GM18520 (cell line): ENCODE measurements at regions not wholly inside any gene's neighbourhood (a gene's known extent, or its start where the extent isn't known, plus 50 kb on each side); places are given as distances from the start of the nearest gene placed in this dataset.

Experiments used
- ATAC-seq: cut with Tn5 transposase; IDR thresholded peaks from one replicate; pipeline ENCODE4 v1.9.1; 2021; ENCODE audit not compliant: unreplicated experiment

GRCh38 chr1:229101011-229101871 lies 169.7 kb upstream of the RAB4A start:
- ATAC-seq, result no peak

- no peak for ATAC-seq
These were observed 168.0 kb upstream of the RAB4A start for GRCh38 chr1:229102741-229103391.

GRCh38 chr1:229104654-229105053 lies 166.3 kb upstream of the RAB4A start:
- no peak for ATAC-seq

- ATAC-seq, result no peak
These were observed 165.8 kb upstream of the RAB4A start for GRCh38 chr1:229105109-229105508.

- ATAC-seq, result no peak
These were observed 164.9 kb upstream of the RAB4A start for GRCh38 chr1:229105822-229106525.

- no peak for ATAC-seq
These were observed 164.3 kb upstream of the RAB4A start for GRCh38 chr1:229106526-229107125.

- no peak for ATAC-seq
These were observed 163.6 kb upstream of the RAB4A start for GRCh38 chr1:229107304-229107815.

GRCh38 chr1:229107972-229108371 lies 162.9 kb upstream of the RAB4A start:
- no peak for ATAC-seq

- no peak for ATAC-seq
These were observed 162.2 kb upstream of the RAB4A start for GRCh38 chr1:229108598-229109201.

- no peak for ATAC-seq
These were observed 161.6 kb upstream of the RAB4A start for GRCh38 chr1:229109320-229109761.

- ATAC-seq, result no peak
These were observed 159.9 kb upstream of the RAB4A start for GRCh38 chr1:229110986-229111385.

- no peak for ATAC-seq
These were observed 159.1 kb upstream of the RAB4A start for GRCh38 chr1:229111703-229112319.

- ATAC-seq, result no peak
These were observed 157.9 kb upstream of the RAB4A start for GRCh38 chr1:229112832-229113548.

- no peak for ATAC-seq
These were observed 156.6 kb upstream of the RAB4A start for GRCh38 chr1:229114315-229114714.

- ATAC-seq, result no peak
These were observed 156.0 kb upstream of the RAB4A start for GRCh38 chr1:229114850-229115365.

- ATAC-seq, result no peak
These were observed 154.8 kb upstream of the RAB4A start for GRCh38 chr1:229116114-229116513.

- no peak for ATAC-seq
These were observed 153.1 kb upstream of the RAB4A start for GRCh38 chr1:229117664-229118300.

- ATAC-seq, result no peak
These were observed 152.3 kb upstream of the RAB4A start for GRCh38 chr1:229118477-229119061.
